GM19467 (cell line): ENCODE measurements at regions not wholly inside any gene's neighbourhood (a gene's known extent, or its start where the extent isn't known, plus 50 kb on each side); places are given as distances from the start of the nearest gene placed in this dataset.

ENCODE experiments used
- ATAC-seq: cut with Tn5 transposase; IDR thresholded peaks from one replicate; pipeline ENCODE4 v1.9.1; 2021; ENCODE audit warnings: mild to moderate bottlenecking, moderate library complexity; ENCODE audit not compliant: unreplicated experiment

- no peak for ATAC-seq
Measured at GRCh38 chr13:107518292-107518691, 697.0 kb downstream of the LIG4 start.

GRCh38 chr13:107516517-107516916 lies 698.8 kb downstream of the LIG4 start:
- no peak for ATAC-seq

GRCh38 chr13:107512551-107512950 lies 702.8 kb downstream of the LIG4 start:
- no peak for ATAC-seq

GRCh38 chr13:107497661-107498060 lies 717.7 kb downstream of the LIG4 start:
- no peak for ATAC-seq

DNA sequence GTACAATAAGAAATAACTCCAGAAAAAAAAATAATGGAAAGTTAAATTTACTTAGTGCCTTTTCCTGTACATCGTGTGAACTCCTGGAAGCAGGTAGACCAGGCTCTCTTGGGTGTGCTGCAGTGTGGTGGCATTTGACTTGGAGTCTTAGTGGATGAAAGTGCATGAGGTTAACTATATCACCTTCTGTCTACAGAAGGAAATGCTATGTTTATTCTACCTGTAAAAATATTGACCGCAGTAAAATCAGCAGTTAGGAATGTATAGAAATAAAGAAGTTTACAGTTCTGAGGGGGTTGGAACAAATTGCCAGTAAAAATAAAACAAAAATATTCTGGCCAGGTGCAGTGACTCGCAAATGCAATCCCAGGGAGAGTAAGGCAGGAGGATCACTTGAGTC lies 722.1 kb downstream of the LIG4 start:
- no peak for ATAC-seq

DNA sequence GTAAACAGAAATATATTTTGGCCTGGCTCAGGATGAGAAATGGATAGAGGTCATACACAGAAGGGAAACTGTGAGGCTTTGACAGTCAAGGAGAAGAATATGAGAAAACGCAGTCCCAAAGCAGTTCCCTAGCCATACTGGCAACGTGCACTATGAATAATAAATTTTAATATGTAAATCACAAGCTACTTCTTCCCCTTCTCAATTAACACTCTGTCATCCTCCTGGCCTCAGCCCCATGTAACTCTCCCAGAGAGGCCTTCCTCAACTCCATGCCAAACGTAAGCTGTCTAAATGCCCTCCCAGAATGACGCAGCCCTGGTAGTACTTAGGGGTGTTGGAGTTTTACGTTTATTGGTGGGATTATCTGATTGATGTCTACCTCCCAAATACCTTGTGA lies 732.6 kb downstream of the LIG4 start:
- ATAC-seq = no peak

DNA sequence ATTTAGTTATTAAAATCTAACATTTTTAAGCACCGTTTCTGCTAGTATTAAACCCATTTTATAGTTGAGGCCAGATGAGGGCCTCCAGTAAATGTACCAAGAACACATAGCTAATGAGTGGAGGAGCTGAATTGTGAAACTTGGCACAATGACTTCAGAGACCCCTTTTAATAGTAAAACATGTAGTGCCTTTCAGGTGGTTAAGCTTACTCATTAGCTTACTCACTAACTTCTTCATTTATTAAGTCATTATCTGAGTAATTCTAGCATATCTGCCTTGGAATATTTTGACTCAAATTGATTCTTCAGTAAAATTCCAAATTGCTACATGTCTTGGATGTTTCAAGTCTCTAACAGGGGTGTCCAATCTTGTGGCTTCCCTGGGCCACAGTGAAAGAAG lies 735.2 kb downstream of the LIG4 start:
- ATAC-seq = no peak

DNA sequence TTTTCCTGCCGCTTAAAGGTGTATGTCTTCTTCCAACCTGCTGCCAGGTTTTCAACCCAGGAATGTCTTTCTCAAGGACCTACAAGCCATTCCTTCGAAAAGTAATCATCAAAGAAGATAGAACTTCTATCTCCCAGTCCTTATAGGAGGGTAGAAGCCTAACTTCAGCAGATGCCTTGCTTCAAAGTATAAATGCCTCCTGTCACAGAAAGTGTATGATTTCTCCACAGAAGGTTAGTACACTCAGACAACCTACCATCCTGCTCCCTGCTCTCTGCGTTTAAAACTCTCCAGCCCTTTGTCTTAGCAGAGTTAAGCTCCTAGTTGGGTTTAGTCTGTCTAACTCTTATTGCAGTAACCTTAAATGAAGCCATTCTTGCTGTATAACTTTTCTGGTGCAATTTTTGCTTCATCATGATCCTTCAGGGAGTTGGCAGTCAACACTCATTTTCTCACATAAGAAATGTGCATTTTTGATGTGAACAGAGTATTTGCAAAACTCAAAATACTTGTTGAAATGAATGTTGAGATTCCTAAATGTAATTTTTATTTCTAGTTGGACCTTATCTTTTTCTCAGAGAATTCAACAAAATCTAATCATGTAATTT lies 737.5 kb downstream of the LIG4 start:
- no peak for ATAC-seq

DNA sequence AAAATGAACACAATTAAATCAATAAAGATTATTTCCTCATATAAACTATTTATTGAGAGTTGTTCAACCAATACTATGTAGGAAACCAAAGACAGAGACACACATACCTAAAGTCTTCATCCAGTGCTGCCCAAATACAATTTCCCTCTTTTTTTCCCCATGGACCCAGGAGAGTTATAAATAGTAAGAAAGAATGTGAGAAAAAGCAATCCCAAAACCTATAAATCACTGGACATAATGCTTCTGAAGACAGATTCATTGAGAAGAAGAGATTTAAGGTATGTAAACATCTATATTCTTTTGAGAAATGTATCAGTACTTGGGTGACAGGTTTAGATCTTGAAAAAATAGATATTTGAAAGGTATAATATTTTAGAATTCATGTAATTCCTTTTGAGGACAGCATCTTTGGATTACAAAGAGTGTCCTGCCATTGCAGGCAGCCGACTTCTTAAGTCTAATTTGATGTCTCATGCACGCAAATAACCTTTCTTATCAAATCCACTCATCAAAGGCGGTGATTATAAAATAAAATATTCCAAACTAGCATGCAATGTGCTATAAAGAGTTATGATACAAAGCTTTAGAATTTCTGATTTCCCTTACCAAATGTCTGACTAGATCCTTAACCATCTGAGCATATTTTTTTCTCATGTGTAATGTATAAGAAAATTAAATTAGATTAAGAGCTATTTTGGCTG lies 739.4 kb downstream of the LIG4 start:
- no peak for ATAC-seq

DNA sequence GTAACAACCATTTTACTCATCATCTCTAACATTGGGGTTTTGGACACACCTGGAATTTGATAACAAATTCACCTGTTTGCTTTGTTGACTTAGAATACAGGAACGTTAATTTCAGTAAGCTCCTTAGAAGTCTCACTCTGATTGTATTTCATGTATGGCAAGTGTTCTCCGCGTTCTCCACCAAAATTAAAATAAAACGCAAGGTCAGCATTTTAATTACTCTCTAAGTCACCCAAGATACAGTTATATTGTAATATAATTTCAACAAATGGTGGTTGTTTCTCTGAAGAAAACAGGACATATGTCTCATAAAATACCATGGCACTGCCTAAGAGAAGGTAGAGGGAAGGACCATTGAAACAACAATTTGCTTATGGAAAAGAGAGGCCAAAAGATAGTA lies 742.1 kb downstream of the LIG4 start:
- no peak for ATAC-seq

DNA sequence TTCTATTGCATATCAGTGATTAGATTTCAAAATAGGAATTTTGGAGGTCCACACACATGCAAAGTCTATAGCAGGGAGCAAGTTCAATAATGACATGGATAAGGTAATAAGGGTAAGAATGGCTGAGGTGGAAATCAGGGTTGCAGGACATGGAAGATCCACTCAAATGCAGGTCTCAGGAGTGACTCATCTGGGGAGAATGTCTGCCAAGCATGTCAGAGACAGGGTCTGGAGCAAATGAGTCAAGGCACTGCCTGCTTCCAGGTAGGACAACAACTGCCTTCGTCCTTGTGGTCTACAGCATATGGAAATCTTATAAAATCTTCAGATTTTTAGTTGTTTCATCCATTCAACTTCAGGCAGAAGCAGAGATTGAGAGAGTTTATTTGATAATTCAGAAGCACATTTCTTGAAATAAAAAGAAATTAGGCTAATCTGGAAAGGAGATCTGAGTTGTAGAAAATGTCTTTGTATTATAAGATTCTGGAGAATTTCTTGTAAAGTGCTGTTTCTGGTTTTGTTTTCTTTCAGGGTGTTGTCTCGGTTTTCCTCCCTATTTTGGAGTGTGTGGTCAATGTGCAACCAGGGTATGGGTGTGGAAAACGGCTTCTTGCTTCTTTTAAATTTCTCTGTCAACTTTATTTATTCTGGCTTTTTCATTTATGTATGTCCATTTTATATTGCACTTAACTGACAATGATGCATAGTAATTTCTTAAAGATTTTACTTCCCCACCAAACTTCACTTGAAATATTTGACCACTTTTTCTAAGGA lies 748.8 kb downstream of the LIG4 start:
- no peak for ATAC-seq

GRCh38 chr13:107462501-107462900 lies 752.8 kb downstream of the LIG4 start:
- no peak for ATAC-seq

DNA sequence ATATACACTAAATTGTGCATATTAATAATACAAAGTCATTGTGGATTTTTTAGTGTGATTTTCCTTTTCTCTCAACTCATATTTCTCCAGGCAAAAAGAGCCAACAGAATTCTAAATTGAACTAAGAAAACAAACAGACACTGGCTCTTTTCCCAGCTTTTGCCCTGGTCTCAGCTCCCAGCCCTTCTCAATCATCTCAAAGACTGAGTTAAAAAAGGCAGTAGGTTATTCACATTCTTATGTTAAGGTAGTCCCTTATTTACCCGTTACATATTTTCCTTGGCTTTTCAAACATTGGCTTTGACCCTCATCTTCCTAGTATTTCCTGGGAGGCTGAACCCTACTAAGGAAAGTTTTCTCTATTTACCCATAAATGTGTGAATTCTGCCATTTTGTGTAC lies 753.6 kb downstream of the LIG4 start:
- ATAC-seq = no peak

- no peak for ATAC-seq
Measured at GRCh38 chr13:107459430-107459829, 755.9 kb downstream of the LIG4 start.

GRCh38 chr13:107458269-107458668 lies 757.1 kb downstream of the LIG4 start:
- ATAC-seq = no peak

DNA sequence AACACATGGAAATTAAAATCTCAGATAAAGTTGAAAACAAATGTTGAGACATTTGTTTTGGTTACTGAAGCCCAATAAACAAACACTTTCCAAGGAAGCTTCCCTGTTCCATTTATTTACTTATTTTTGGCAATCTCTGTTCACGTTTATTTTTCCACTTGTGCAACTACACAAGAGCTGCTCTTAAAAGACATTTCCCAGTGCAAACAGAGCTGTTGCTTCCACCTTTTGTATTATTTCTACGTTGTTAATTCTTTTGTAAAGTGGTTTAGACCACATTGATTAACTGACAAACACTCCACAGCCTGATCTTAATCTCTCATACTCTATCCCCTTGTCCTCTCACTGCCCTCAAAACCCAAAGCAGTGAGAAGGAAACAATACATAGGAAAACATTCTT lies 757.6 kb downstream of the LIG4 start:
- no peak for ATAC-seq

DNA sequence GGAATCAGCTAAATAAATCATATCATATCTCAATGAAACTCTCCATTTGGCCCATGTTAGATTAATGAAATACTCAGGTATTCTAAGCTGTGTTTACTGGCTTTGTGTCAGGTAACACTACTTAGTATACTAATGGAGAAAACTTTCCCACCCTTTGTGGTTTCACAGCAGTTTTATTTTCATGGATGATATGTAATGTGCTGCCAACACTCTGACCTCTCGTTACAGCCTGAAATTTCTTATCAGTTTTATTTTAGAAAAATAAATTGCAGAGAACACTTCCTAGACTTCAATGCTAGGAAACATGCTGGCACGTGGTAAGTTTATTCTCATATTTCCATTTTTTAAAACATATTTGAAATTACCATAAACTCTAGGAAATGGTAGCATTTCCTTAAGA lies 758.9 kb downstream of the LIG4 start:
- no peak for ATAC-seq

GRCh38 chr13:107452833-107453232 lies 762.5 kb downstream of the LIG4 start:
- ATAC-seq = no peak

DNA sequence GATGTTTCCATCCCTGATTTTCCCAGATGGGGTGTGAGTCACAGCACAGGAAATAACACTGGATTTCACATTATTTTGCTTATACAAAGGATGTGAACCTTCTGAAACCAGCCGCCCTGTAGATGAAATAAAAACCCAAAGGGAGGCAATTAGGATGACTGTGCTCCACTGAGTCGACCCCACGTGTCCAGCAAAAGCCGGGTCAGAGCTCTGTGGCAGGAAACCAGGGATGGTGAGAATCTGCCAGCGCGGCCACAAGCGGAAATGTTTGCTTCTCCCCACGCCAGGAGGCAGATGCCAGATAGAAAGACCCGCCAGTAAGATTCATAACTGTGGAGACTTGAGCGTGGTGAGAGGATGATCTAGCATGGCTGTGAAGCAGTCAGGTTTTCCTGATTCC lies 764.4 kb downstream of the LIG4 start:
- no peak for ATAC-seq

GRCh38 chr13:107450431-107450830 lies 764.9 kb downstream of the LIG4 start:
- no peak for ATAC-seq

DNA sequence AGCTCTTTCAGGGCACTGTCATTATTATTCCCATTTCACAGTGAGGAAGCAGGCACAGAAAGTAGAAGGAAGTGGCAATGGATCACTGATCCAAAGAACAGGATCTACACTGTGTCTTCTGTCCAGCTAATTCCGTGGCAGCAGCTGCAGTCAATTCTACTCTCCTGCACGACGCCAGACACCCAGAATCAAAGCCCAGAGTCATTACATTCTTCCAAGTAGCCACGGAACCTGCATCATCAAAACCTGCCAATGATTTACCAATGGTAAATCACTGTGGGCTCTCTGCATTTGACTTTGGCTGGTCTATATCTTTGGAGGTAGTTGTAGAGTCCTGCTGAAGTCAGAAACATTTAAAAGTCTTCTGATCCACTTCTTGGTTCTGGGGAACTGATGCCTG lies 767.7 kb downstream of the LIG4 start:
- no peak for ATAC-seq

DNA sequence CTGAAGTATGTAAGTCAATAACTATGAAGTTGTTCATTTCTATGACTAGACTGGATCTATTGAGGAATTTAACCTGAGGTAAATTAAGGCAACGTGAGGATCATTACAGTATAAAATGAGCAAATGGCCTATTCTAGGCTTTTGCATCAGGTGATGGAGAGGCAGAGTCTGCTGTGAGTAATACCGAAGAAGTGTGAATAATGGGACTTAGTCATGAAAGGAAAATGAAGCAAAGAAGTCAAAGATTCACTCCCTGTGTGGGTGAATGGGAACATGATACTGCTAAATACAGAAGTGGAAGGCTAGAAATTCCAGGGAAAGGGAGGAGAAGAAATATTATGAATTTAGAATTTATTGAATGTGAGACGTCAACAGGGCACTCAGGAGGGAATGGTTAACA lies 774.1 kb downstream of the LIG4 start:
- no peak for ATAC-seq
